Suprapubic skin (tissue), 4 donors: ENCODE measurements at regions not wholly inside any gene's neighbourhood (a gene's known extent, or its start where the extent isn't known, plus 50 kb on each side); places are given as distances from the start of the nearest gene placed in this dataset.

ENCODE experiments used
- DNase-seq, 2 donors: peaks; one replicate each; pipeline ENCODE4 v3.0.0-alpha.2; 2019; ENCODE audit warnings: low spot score in 2 of 2
- H3K27ac ChIP-seq: fragments of 200-600 bp; sonication (generic); one replicate; pipeline ENCODE4 v1.5.1; 2019
- H3K27me3 ChIP-seq: fragments of 200-600 bp; sonication (generic); one replicate; pipeline ENCODE4 v1.5.1; 2019
- H3K36me3 ChIP-seq: fragments of 200-600 bp; sonication (generic); one replicate; pipeline ENCODE4 v1.5.1; 2019
- H3K4me1 ChIP-seq: fragments of 200-600 bp; sonication (generic); one replicate; pipeline ENCODE4 v1.5.1; 2019
- H3K4me3 ChIP-seq: fragments of 200-600 bp; sonication (generic); one replicate; pipeline ENCODE4 v1.5.1; 2019; ENCODE audit warnings: mild to moderate bottlenecking
- H3K9me3 ChIP-seq: fragments of 200-600 bp; sonication (generic); one replicate; pipeline ENCODE4 v1.5.1; 2019
- EP300 ChIP-seq: sonication (generic); formaldehyde crosslinking; IDR thresholded peaks from one replicate; pipeline ENCODE4 v1.6.1; 2017; ENCODE audit warnings: antibody characterized with exemption
- POLR2A ChIP-seq, 2 donors: fragments of 450-650 bp; IDR thresholded peaks; one replicate each; pipeline ENCODE4 v1.6.1; 2017; ENCODE audit warnings: antibody characterized with exemption in 2 of 2, mild to moderate bottlenecking in 2 of 2, moderate library complexity in 2 of 2
- POLR2AphosphoS5 ChIP-seq, 3 donors: sonication (generic); formaldehyde crosslinking; IDR thresholded peaks; one replicate each; pipeline ENCODE4 v1.6.1; 2017; ENCODE audit warnings: antibody characterized with exemption in 3 of 3
- WGBS: methylation state at CpG from one replicate; pipeline ENCODE4 v1.1.5; 2018; 5-methylcytosine and 5-hydroxymethylcytosine counted together
- TF ChIP-seq, protein P1 (sequence below), 2 donors: fragments of 200-600 bp in 1 of 2; fragments of 450-650 bp in 1 of 2; sonication (generic) in 1 of 2; IDR thresholded peaks; one replicate each; pipeline ENCODE4 v1.5.1; 2016 to 2019; ENCODE audit warnings: antibody characterized with exemption in 2 of 2, mild to moderate bottlenecking in 1 of 2, moderate library complexity in 1 of 2

DNA sequence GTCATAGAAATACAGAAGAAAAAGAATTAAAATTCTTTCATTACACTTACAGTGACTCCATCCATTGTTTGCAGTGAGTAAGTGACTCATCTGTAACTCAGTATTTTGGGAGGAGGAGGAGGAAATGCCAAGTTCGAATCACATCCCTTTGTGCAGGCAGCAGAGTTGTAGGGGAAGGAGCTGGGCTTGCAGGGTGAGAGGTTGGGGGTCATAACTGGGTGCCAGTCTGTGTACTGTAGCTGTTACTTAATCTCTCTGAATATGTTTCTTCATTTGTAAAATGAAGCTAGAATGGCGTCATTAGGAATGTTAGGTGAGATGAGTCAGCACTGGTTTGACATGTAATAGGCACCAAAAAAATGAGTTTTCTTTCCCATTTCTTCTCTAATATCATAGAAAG lies 235.7 kb upstream of the ADAMTSL1 start:
- DNase-seq, result no peak
- H3K4me3 ChIP-seq, result no peak overlapping the region
- no peak overlapping the region for H3K27ac ChIP-seq
- no peaks in the 10 kb centered on the region for H3K4me1 ChIP-seq
- 34% methylated on average over 2 of the region's 2 CpGs for WGBS
- TF ChIP-seq, protein P1, sequence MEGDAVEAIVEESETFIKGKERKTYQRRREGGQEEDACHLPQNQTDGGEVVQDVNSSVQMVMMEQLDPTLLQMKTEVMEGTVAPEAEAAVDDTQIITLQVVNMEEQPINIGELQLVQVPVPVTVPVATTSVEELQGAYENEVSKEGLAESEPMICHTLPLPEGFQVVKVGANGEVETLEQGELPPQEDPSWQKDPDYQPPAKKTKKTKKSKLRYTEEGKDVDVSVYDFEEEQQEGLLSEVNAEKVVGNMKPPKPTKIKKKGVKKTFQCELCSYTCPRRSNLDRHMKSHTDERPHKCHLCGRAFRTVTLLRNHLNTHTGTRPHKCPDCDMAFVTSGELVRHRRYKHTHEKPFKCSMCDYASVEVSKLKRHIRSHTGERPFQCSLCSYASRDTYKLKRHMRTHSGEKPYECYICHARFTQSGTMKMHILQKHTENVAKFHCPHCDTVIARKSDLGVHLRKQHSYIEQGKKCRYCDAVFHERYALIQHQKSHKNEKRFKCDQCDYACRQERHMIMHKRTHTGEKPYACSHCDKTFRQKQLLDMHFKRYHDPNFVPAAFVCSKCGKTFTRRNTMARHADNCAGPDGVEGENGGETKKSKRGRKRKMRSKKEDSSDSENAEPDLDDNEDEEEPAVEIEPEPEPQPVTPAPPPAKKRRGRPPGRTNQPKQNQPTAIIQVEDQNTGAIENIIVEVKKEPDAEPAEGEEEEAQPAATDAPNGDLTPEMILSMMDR (IDR thresholded peaks at IDR 0.05), result no peak
- no peak for TF ChIP-seq POLR2AphosphoS5 (IDR thresholded peaks at IDR 0.05)
- no peaks in the 10 kb centered on the region for H3K36me3 ChIP-seq
- no peaks in the 10 kb centered on the region for H3K27me3 ChIP-seq
- H3K9me3 ChIP-seq, result peaks cover under 1% of the 10 kb centered on the region

DNA sequence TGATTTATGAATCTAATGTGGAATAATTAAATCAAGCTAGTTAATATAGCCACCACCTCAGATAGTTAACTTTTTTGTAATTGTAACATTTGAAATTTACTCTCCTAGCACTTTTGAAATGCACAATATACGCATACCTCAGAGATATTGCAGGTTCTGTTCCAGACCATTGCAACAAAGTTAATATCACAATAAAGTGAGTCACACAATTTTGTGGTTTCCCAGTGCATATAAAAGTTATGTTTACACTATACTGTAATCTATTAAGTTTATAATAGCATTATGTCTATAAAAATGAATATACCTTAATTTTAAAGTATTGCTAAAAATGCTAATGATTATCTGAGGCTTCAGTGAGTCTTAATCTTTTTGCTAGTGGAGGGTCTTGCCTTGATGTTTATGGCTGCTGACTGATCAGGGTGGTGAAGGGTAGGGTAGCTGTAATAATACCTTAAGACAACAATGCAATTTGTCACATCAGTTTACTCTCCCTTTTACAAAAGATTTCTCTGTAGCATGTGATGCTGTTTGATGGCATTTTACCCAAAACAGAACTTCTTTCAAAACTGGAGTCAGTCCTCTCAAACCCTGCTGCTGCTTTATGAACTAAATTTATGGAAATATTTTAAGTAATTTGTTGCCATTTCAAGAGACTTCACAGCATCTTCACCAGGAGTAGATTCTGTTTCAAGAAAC lies 235.1 kb upstream of the ADAMTSL1 start:
- TF ChIP-seq EP300 (no peak), POLR2A (IDR thresholded peaks at IDR 0.05) (no peak), POLR2AphosphoS5 (IDR thresholded peaks at IDR 0.05) (no peak)
- TF ChIP-seq, protein P1 (IDR thresholded peaks at IDR 0.05), result no peak
- Histone ChIP-seq H3K9me3 (peaks cover 4% of the 10 kb centered on the region), H3K27ac (no peak overlapping the region), H3K36me3 (no peaks in the 10 kb centered on the region), H3K27me3 (no peaks in the 10 kb centered on the region), H3K4me1 (no peaks in the 10 kb centered on the region), H3K4me3 (no peak overlapping the region)
- DNase-seq, result no peak
- 81% methylated on average over 1 of the region's 1 CpG for WGBS

DNA sequence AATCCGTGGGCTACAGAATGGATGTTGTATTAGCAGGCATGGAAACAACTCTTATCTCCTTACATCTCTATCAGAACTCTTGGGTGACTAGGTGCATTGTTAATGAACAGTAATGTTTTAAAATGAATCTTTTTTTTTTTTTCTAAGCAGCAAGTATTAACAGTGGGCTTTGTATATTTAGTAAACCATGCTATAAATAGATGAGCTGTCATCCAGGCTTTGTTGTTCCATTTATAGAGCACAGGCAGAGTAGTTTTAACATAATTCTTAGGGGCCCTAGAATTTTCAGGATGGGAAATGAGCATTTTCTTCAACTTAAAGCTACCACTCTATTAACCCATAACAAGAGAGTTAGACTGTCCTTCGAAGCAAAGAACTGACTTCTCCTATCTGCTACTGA lies 233.7 kb upstream of the ADAMTSL1 start:
- Histone ChIP-seq H3K4me1 (no peaks in the 10 kb centered on the region), H3K36me3 (no peaks in the 10 kb centered on the region), H3K4me3 (no peak overlapping the region), H3K27me3 (no peaks in the 10 kb centered on the region), H3K27ac (no peak overlapping the region), H3K9me3 (peaks cover 4% of the 10 kb centered on the region)
- no peak for DNase-seq
- TF ChIP-seq EP300, result no peak
- no peak for TF ChIP-seq POLR2AphosphoS5 (IDR thresholded peaks at IDR 0.05)
- no peak for TF ChIP-seq POLR2A (IDR thresholded peaks at IDR 0.05)
- TF ChIP-seq, protein P1 (IDR thresholded peaks at IDR 0.05), result no peak
- WGBS, result 38% methylated on average over 2 of the region's 2 CpGs

DNA sequence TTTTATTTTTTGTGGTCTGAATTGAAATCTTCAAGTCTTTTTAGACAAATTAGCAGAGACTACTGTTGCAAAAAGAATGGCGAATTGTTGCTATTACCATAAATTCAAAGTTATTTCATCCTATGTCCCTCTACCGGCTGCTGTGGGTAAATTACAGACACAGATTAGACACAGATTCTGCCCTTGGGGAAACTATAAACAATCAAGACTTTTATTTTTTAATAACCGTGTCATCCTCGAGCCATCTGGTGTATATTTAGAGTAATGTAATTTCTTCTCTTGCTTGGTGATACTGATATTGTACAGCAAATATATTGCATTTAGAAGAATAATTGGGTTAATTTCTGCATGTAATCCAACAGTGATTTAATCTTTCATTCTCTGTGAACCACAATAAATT lies 228.0 kb upstream of the ADAMTSL1 start:
- Histone ChIP-seq H3K4me1 (no peaks in the 10 kb centered on the region), H3K9me3 (peaks cover 4% of the 10 kb centered on the region), H3K27ac (no peak overlapping the region), H3K27me3 (no peaks in the 10 kb centered on the region), H3K36me3 (no peaks in the 10 kb centered on the region), H3K4me3 (no peak overlapping the region)
- TF ChIP-seq POLR2AphosphoS5 (IDR thresholded peaks at IDR 0.05), result no peak
- TF ChIP-seq POLR2A (IDR thresholded peaks at IDR 0.05), result no peak
- no peak for TF ChIP-seq EP300
- TF ChIP-seq, protein P1 (IDR thresholded peaks at IDR 0.05), result no peak
- DNase-seq, result no peak
- 35% methylated on average over 4 of the region's 4 CpGs for WGBS

DNA sequence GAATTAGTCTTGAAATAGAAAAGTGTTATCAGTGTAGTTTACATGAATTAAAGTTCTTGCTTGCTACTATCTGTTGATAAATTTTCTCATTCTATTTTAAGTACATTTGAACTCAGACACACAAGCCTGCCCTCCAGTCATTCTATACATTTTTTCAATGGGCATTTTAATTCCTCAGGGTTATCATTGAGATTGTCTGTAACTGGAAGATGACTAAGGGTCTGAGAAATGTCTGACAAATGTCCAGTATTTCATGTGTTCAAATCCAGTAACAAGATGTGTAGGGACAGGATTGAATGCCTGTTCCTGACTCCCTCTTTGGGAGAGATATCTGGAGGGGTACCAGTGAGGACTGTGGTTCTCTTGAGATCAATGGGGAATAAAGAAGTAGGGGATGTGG lies 223.9 kb upstream of the ADAMTSL1 start:
- H3K27ac ChIP-seq, result no peak overlapping the region
- H3K9me3 ChIP-seq, result no peaks in the 10 kb centered on the region
- DNase-seq, result no peak
- no peak for TF ChIP-seq POLR2AphosphoS5 (IDR thresholded peaks at IDR 0.05)
- TF ChIP-seq EP300, result no peak
- TF ChIP-seq POLR2A (IDR thresholded peaks at IDR 0.05), result no peak
- TF ChIP-seq, protein P1 (IDR thresholded peaks at IDR 0.05), result no peak
- H3K4me1 ChIP-seq, result no peaks in the 10 kb centered on the region
- H3K4me3 ChIP-seq, result no peak overlapping the region
- H3K27me3 ChIP-seq, result no peaks in the 10 kb centered on the region
- H3K36me3 ChIP-seq, result no peaks in the 10 kb centered on the region
